Renal cortical epithelial cell (primary cell): ENCODE measurements at regions not wholly inside any gene's neighbourhood (a gene's known extent, or its start where the extent isn't known, plus 50 kb on each side); places are given as distances from the start of the nearest gene placed in this dataset.
"Not testable (repeated sequence)": the region's sequence is repeated elsewhere in the genome, so short reads cannot be mapped to it uniquely, and the experiment has no call there.

ENCODE experiments used
- DNase-seq: peaks from one replicate; pipeline ENCODE4 v3.0.0-alpha.2; 2011; ENCODE audit warnings: low read depth

GRCh38 chr17:30731210-30732132, 93.0 kb downstream of the CRLF3 start:
- DNase-seq: peak; percentile 50

DNA sequence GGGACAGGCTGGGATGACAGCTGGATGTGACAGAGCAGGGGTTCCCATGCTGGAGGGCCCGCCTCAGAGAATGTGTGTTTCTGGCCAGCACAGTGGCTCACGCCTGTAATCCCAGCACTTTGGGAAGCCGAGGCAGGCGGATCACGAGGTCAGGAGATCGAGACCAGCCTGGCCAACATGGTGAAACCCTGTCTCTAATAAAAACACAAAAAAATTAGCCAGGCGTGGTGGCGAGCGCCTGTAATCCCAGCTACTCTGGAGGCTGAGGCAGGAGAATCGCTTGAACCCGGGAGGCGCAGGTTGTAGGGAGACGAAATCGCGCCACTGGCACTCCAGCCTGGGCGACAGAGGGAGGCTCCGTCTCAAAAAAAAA, 93.7 kb downstream of the CRLF3 start:
- not testable (repeated sequence) for DNase-seq

DNA sequence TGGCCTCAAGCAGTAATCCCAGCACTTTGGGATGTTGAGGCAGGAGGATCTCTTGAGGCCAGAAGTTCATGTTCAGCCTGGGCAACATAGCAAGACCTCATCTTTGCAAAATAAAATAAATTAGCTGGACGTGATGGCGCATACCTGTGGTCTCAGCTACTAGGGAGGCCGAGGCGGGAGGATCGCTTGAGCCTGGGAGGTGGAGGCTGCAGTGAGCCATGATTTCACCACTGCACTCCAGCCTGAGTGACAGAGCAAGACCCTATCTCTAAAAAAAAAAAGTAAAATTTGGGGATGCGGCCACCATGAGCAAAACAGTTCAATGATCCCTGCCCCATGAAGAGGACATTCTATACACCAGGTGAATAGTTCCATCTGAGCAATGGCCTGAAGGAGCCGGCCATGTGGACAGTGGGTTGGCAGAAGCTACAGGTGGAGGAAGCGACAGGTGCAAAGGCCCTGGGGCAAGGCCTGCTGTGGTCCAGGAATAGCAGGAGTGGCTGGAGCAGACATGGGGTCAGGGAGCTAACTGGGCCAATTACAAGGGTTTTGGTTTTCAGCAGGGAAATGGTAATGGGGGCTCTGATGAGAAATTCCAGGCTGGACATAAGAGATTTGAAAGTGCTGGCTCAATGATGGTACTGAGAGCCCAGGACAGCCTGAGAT, 94.2 kb downstream of the CRLF3 start:
- DNase-seq: not testable (repeated sequence)

GRCh38 chr17:30729471-30730170, 94.9 kb downstream of the CRLF3 start:
- not testable (repeated sequence) for DNase-seq

DNA sequence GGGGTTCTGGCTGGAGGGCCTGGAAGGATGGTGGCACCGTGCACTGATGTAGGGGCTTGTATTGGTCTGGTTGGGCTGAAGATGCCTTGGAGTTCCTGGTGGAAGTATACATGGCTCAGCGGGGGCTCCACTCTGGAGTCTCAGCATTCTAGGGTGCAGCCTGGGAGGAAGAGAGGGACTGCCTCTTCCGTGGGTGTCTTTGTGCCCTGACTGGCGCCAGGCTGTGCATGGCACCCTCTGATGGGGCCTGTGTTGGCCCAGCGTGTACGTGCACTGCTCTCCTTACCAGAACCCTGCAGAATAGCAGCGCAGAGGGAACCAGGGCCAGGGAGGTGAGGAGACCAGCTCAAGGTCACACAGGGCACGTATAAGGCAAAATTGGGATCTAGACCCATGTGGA, 97.0 kb downstream of the CRLF3 start:
- DNase-seq: not testable (repeated sequence)

DNA sequence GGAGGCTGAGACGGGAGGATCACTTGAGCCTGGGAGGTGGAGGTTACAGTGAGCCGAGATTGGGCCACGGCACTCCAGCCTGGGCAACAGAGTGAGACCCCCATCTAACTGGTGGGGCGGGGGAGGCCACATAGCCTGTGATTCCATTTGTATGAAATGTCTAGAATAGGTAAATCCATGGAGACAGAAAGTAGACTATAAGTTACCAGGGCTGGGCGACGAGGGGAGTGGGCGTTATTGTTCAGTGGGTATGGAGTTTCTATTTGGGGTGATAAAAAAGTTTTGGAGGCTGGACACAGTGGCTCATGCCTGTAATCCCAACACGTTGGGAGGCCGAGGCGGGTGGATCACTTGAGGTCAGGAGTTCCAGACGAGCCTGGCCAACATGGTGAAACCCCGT, 97.8 kb downstream of the CRLF3 start:
- DNase-seq: not testable (repeated sequence)

GRCh38 chr17:30726310-30726709, 98.2 kb downstream of the CRLF3 start:
- DNase-seq: not testable (repeated sequence)

DNA sequence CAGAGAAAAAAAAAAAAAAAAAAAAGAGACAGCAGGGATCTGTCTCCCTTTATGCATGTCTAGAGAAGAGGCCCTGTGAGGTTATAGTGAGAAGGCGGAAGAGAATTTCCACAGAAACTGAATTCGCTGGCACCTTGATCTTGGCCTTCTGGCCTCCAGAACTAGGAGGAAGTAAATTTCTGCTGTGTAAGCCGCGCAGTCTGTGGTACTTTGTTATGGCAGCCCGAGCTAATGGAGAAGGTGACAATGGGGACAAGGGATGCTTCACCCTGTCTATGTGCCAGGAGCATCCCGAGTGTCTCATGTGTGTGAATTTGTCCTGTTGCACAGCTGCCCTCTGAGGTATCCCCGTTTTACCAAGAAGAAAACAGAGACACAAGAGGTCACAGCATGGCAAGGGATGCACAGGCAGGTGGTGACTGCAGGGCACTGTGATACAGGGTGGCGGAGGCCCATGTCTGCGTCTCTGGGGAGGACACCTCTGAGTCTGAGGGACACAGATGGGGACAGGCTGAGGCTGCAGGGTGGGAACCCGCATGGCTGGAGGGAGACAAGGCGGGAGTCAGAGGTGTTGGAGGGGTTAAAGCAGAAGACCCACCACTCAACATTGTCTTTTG, 100.3 kb downstream of the CRLF3 start:
- DNase-seq: not testable (repeated sequence)

DNA sequence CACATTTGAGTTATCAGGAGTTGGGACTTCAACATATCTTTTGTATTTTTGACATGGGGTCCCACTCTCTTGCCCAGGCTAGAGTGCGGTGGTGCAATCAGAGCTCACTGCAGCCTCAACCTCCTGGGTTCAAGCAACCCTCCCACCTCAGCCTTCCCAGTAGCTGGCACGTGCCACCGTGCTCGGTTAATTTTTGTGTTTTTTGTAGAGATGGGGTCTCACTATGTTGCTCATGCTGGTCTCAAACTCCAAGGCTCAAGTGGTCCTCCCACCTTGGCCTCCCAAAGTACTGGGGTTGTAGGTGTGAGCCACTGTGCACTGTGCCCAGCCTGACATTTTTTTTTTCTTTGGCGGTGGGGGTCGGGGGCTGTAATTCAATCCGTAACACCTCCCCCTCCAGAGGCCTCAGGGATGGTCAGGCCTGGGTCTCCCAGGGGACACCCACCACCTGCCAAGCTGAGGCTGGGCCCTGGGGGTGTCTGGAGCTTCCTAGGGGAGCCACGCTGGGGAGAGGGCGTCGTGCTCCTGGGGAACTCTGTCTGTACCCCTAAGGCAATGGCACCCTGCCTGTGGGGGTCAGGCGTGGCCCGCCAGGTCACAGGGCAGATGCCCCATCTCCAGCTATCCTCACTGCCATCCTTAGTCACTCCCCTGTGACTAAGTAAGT, 102.2 kb downstream of the CRLF3 start:
- not testable (repeated sequence) for DNase-seq

GRCh38 chr17:30720971-30721370, 103.5 kb downstream of the CRLF3 start:
- not testable (repeated sequence) for DNase-seq

DNA sequence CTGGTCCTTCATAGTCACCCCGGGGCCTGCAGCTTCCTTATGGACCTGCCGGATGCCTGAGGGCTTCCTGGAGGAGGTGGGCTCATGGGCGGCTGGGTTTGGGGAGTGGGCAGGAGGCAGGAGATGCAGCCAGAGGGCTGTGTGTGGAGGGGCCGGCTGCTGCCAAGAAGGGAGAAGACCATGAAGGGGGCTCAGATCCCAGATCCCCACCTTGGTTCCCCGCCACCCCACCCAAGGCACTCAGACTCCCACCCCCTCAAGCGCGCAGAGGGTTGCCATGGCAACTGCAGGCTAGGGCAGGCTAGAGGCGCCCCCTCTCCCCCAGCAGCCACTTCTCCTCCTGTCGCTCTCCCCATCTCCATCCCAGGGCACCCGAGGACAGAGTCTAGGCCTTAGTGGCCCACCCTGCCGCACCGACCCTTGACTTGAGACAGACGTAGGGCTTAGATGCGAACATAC, 104.5 kb downstream of the CRLF3 start:
- no peak for DNase-seq

DNA sequence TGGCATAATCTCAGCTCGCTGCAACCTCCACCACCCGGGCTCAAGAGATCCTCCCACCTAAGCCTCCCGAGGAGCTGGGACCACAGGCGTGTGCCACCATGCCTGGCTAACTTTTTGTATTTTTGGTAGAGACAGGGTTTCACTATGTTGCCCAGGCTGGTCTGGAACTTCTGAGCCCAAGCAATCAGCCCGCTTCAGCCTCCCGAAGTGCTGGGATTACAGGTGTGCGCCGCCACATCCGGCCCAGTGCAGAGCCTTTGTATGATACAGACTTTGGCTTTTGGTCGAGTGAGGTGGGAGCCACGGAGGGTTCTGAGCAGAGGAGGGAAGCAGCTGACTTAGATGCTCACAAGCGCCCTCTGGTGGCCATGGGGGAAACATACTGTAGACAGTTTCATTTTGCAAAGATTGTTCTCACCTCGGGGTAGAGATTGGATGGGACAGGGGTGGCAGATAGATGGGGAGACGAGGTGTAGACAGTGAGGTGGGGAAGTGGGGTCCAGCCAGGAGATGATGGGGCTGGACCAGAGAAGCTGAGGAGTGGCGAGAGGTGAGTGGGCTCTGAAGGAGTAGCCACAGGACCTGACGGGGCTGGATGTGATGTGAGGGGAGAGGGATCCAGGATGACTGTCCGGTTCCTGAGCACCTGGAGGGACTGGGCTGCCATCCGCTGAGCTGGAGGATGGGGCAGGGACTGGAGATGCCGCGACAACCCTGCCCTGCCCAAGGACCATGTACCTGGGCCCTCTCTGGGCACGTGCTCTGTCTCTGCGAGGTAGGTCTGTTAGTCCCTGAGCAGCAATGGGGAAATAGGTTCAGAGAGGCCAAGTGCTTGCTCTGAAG, 105.1 kb downstream of the CRLF3 start:
- peak; percentile 36 for DNase-seq

- DNase-seq: not testable (repeated sequence)
Observed at GRCh38 chr17:30718691-30719090, 105.8 kb downstream of the CRLF3 start.

DNA sequence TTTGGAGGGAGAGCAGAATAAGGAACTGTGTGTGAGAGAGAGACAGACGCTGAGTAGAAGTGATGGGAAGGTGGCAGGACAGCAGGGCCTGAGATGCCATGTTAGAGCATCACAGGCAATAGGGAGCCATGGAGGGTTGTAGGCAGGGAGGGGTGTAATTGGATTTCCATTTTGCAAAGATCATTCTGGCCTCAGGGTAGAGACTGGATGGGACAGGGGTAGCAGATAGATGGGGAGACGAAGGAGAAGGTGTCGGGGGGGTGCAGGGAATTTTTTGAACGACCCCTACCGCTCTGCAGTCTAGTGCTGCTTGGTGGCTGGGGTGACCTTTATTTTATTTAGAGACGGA, 106.4 kb downstream of the CRLF3 start:
- not testable (repeated sequence) for DNase-seq

DNA sequence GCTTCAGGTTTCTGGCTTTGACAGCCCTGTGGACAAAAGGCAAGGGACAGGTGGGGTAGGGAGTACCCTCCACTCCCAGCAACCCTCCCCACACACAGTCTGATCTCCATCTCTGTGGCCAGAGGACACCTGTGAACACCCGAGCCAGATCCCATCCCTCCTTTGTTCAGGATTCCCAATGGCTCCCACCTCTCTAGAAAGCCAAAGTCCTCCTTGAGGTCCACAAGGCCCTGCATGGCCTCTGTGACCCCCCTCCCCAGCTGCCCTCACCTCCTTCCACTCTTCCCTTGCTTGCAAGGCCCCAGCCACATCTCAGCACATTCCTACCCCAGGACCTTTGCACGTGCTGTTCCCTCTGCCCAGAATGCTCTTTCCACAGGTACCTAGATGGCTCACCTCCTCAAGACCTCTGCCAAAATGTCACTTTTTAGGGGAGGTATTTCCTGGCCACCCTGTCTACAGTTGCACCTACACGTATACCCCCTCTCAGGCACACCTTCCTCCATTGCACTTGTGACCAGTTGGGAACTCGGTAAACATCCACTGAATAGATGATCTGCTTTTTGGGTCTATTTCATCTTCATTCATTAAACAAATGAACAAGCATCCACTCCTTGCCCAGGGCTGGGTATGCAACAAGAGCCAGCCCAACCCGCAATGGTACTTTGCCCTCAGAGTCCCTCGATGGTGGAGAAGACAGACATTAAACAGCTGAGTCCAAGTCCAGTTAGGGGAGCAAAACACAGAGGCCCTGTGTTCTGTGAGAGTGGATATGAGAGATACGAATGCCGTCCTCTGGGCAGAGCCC, 107.0 kb downstream of the CRLF3 start:
- no peak for DNase-seq

- DNase-seq: no peak
Observed at GRCh38 chr17:30716461-30717290, 107.8 kb downstream of the CRLF3 start.

GRCh38 chr17:30714825-30715622, 109.5 kb downstream of the CRLF3 start:
- DNase-seq: not testable (repeated sequence)

- DNase-seq: not testable (repeated sequence)
Observed at GRCh38 chr17:30713805-30714204, 110.7 kb downstream of the CRLF3 start.
